Psoas muscle (tissue), 7 donors: ENCODE measurements at regions not wholly inside any gene's neighbourhood (a gene's known extent, or its start where the extent isn't known, plus 50 kb on each side); places are given as distances from the start of the nearest gene placed in this dataset.

Source experiments
- ATAC-seq, 4 donors: fragments of 200-7000 bp; cut with Tn5 transposase; one replicate each; pipeline ENCODE4 v1.9.1; 2020; ENCODE audit warnings: moderate library complexity in 3 of 4, mild to moderate bottlenecking in 2 of 4
- DNase-seq, 2 donors: peaks; one replicate each; pipeline ENCODE4 v3.0.0-alpha.2; 2020
- H3K27ac ChIP-seq: fragments of 200-600 bp; one replicate; pipeline ENCODE4 v1.8.0; 2022
- H3K27me3 ChIP-seq, 3 donors: fragments of 200-600 bp in 1 of 3; one replicate each; pipeline versions ENCODE4 v1.6.1 to v1.8.0; 2013 to 2022; ENCODE audit warnings: low read length in 2 of 3, mild to moderate bottlenecking in 2 of 3, moderate library complexity in 1 of 3; ENCODE audit not compliant: insufficient read depth in 3 of 3
- H3K36me3 ChIP-seq, 2 donors: fragments of 200-600 bp in 1 of 2; one replicate each; pipeline versions ENCODE4 v1.6.1 to v1.8.0; 2013 to 2022; ENCODE audit warnings: low read depth in 1 of 2, mild to moderate bottlenecking in 1 of 2, moderate library complexity in 1 of 2; ENCODE audit not compliant: insufficient read depth in 1 of 2
- H3K4me1 ChIP-seq: fragments of 200-600 bp; one replicate; pipeline ENCODE4 v1.8.0; 2022
- H3K4me3 ChIP-seq: fragments of 200-600 bp; one replicate; pipeline ENCODE4 v1.8.0; 2022; ENCODE audit warnings: mild to moderate bottlenecking
- H3K9me3 ChIP-seq: fragments of 200-600 bp; one replicate; pipeline ENCODE4 v1.8.0; 2022
- CTCF ChIP-seq: fragments of 200-600 bp; IDR thresholded peaks from one replicate; pipeline ENCODE4 v1.8.0; 2022; ENCODE audit warnings: antibody characterized with exemption
- WGBS, 3 donors: extraction: QIAGEN DNeasy Blood & Tissue Kit; methylation state at CpG; one replicate each; pipeline versions ENCODE4 v1.1.6 to v1.1.7; 2013; 5-methylcytosine and 5-hydroxymethylcytosine counted together
- intact Hi-C, 2 donors: fragments of 100-400 bp; cut with DNase I; formaldehyde crosslinking; loops; one replicate each; pipeline versions ENCODE4 v1.11.0 to v1.14.2; 2022
- donor health status: healthy with polysubstance abuse.
- donor health status: DM: no; HTN: no; CAD: no; lungs with moderate emphysema.
- donor health status: Bipolar disorder and iron deficiency.
- donor health status: healthy.
- donor health status: DM: yes; HTN: yes; CAD: no.
- donor health status: DM: no; HTN: no; CAD: no.
- donor health status: DM: yes; HTN: yes; CAD: no.

GRCh38 chr13:80132741-80133601, 208.0 kb downstream of the SPRY2 start:
- Histone ChIP-seq H3K4me1 (peaks cover 28% of the 10 kb centered on the region), H3K4me3 (peak overlapping the region; percentile 55), H3K9me3 (no peaks in the 10 kb centered on the region), H3K36me3 (no peaks in the 10 kb centered on the region), H3K27ac (peak overlapping the region; percentile 84), H3K27me3 (no peaks in the 10 kb centered on the region)
- ATAC-seq (peak; percentile 81 to 96 (median 93)), DNase-seq (peak; percentile 36 to 73)
- 1 to 6% (median 2%) methylated on average over 11 of the region's 11 CpGs for WGBS, 3 donors
- intact Hi-C loops, result loop anchor here (5.0 kb wide), 1 partner anchor 204 kb away; no protein-coding TSS in a partner anchor
- no peak for TF ChIP-seq CTCF

- DNase-seq (peak; percentile 76 to 87), ATAC-seq (peak; percentile 48 to 61 (median 54))
- H3K27me3 ChIP-seq, result no peaks in the 10 kb centered on the region
- intact Hi-C loops, result loop anchor here (5.0 kb wide), 1 partner anchor 206 kb away; no protein-coding TSS in a partner anchor
- H3K36me3 ChIP-seq, result no peaks in the 10 kb centered on the region
- H3K9me3 ChIP-seq, result no peaks in the 10 kb centered on the region
- peaks cover 28% of the 10 kb centered on the region for H3K4me1 ChIP-seq
- peak overlapping the region; percentile 58 for H3K4me3 ChIP-seq
- 1 to 4% (median 2%) methylated on average over 4 of the region's 4 CpGs for WGBS, 3 donors
- no peak for TF ChIP-seq CTCF
- H3K27ac ChIP-seq, result peak overlapping the region; percentile 48
Observed at GRCh38 chr13:80131204-80131603, 209.7 kb downstream of the SPRY2 start.

- H3K27ac ChIP-seq, result no peak overlapping the region
- H3K9me3 ChIP-seq, result no peaks in the 10 kb centered on the region
- H3K4me3 ChIP-seq, result no peak overlapping the region
- 66 to 83% (median 77%) methylated on average over 1 of the region's 1 CpG for WGBS, 3 donors
- no peaks in the 10 kb centered on the region for H3K36me3 ChIP-seq
- ATAC-seq (no peak), DNase-seq (no peak)
- H3K27me3 ChIP-seq, result no peaks in the 10 kb centered on the region
- TF ChIP-seq CTCF, result no peak
- H3K4me1 ChIP-seq, result peaks cover 8% of the 10 kb centered on the region
- intact Hi-C loops, result no loop called here
Observed at GRCh38 chr13:80126389-80127068, 214.4 kb downstream of the SPRY2 start.

DNA sequence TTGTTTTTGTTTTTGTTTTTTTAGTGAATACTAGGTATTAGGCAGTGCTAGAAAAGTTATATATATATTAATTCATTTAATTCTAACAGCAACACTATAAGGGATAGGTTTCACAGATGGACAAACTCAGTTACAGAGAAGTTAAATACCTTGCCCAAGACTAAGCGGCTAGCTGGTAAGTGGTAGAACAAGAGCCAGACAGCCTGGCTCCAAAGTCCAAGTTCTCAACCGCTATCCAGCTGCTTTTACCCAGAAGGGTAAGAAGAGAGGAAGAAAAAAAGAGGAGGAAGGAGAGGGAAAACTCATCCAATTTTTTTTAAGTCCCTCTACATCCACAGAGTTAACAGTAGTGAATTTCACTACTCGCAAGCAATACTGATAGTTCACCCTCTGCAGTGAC, 217.0 kb downstream of the SPRY2 start:
- intact Hi-C loops, result no loop called here
- ATAC-seq (no peak), DNase-seq (no peak)
- Histone ChIP-seq H3K27ac (no peak overlapping the region), H3K9me3 (no peaks in the 10 kb centered on the region), H3K4me1 (no peaks in the 10 kb centered on the region), H3K4me3 (no peak overlapping the region), H3K27me3 (no peaks in the 10 kb centered on the region), H3K36me3 (no peaks in the 10 kb centered on the region)
- no peak for TF ChIP-seq CTCF
- 95 to 99% (median 95%) methylated on average over 3 of the region's 3 CpGs for WGBS, 3 donors
